ENCODE measurements at regions not wholly inside any gene's neighbourhood (a gene's known extent, or its start where the extent isn't known, plus 50 kb on each side); places are given as distances from the start of the nearest gene placed in this dataset.

- Histone ChIP-seq H3K27ac (no peak overlapping the region), H3K9me3 (no peaks in the 10 kb centered on the region), H3K4me3 (no peak overlapping the region), H3K27me3 (ENCODE audit: low read depth) (no peaks in the 10 kb centered on the region), H3K4me1 (no peaks in the 10 kb centered on the region), H3K36me3 (no peaks in the 10 kb centered on the region)
- intact Hi-C loops (cut with DNase I) = no loop called here
- no peak for DNase-seq
- no peak for ATAC-seq
- no peak for TF ChIP-seq CTCF (IDR thresholded peaks at IDR 0.05)
Observed at GRCh38 chr3:40915346-40915865, 283.9 kb upstream of the CTNNB1 start.

- intact Hi-C loops (cut with DNase I) = no loop called here
- no peak overlapping the region for H3K4me3 ChIP-seq
- no peaks in the 10 kb centered on the region for H3K9me3 ChIP-seq
- no peaks in the 10 kb centered on the region for H3K36me3 ChIP-seq
- ATAC-seq = no peak
- H3K27ac ChIP-seq = no peak overlapping the region
- H3K4me1 ChIP-seq = peaks cover 10% of the 10 kb centered on the region
- DNase-seq = no peak
- H3K27me3 ChIP-seq (ENCODE audit: low read depth) = no peaks in the 10 kb centered on the region
- no peak for TF ChIP-seq CTCF (IDR thresholded peaks at IDR 0.05)
Observed at GRCh38 chr3:40920041-40920440, 279.3 kb upstream of the CTNNB1 start.

- Histone ChIP-seq H3K4me3 (no peak overlapping the region), H3K4me1 (peaks cover 10% of the 10 kb centered on the region), H3K27ac (no peak overlapping the region), H3K27me3 (ENCODE audit: low read depth) (no peaks in the 10 kb centered on the region), H3K36me3 (no peaks in the 10 kb centered on the region), H3K9me3 (no peaks in the 10 kb centered on the region)
- TF ChIP-seq CTCF (IDR thresholded peaks at IDR 0.05) = no peak
- intact Hi-C loops (cut with DNase I) = no loop called here
- DNase-seq (no peak), ATAC-seq (no peak)
Observed at GRCh38 chr3:40921251-40921650, 278.1 kb upstream of the CTNNB1 start.

GRCh38 chr3:40923143-40923542, 276.2 kb upstream of the CTNNB1 start:
- Histone ChIP-seq H3K27ac (no peak overlapping the region), H3K4me3 (no peak overlapping the region), H3K9me3 (no peaks in the 10 kb centered on the region), H3K4me1 (peaks cover 10% of the 10 kb centered on the region), H3K27me3 (ENCODE audit: low read depth) (no peaks in the 10 kb centered on the region), H3K36me3 (no peaks in the 10 kb centered on the region)
- TF ChIP-seq CTCF (IDR thresholded peaks at IDR 0.05) = no peak
- DNase-seq = no peak
- peak in 1 of 2 donors; percentile 7 for ATAC-seq
- intact Hi-C loops (cut with DNase I) = no loop called here

GRCh38 chr3:40923651-40924050, 275.7 kb upstream of the CTNNB1 start:
- intact Hi-C loops (cut with DNase I) = no loop called here
- DNase-seq = no peak
- H3K36me3 ChIP-seq = no peaks in the 10 kb centered on the region
- no peak overlapping the region for H3K27ac ChIP-seq
- no peaks in the 10 kb centered on the region for H3K9me3 ChIP-seq
- TF ChIP-seq CTCF (IDR thresholded peaks at IDR 0.05) = no peak
- ATAC-seq = no peak
- H3K27me3 ChIP-seq (ENCODE audit: low read depth) = no peaks in the 10 kb centered on the region
- peaks cover 10% of the 10 kb centered on the region for H3K4me1 ChIP-seq
- H3K4me3 ChIP-seq = no peak overlapping the region
